AG08395 (cell line): ENCODE measurements at regions not wholly inside any gene's neighbourhood (a gene's known extent, or its start where the extent isn't known, plus 50 kb on each side); places are given as distances from the start of the nearest gene placed in this dataset.
"Not testable (repeated sequence)": the region's sequence is repeated elsewhere in the genome, so short reads cannot be mapped to it uniquely, and the experiment has no call there.

Experiments
- DNase-seq: peaks from one replicate; pipeline ENCODE4 v3.0.0; 2012; ENCODE audit warnings: mixed read lengths, low spot score

- DNase-seq: no peak
Measured at GRCh38 chr9:7739595-7739994, 60.0 kb downstream of the DMAC1 start.

DNA sequence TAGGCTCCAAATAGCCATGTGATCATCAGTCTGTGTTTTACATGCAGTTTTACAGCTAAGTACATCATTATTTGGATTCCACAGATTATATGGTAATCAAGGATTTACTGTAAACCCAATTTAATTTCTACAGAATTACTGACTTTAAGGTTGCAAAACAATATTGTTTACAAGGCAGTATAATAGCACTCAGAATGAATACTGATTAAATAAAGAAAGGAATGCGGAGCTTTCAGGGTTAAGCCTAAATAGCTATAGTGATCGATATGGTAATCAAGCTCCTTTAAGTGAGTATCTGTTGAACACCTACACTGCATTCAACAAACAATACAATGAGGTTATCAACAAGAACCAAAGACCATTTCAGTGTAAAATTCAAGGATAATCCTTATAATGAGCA is 64.3 kb downstream of the DMAC1 start:
- DNase-seq: no peak

DNA sequence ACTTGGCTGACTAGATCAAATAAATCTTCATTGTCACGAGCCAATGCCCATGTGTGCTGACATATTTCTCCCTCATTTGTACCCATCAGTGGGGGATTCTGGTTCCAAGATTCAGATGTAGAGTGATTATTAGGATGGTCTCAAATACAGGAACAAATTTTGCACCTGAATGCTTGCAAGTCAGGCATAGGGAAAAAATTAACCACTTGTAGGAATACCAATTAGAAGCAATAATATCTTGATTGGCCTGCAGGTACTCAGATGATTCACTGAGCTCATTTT is 69.5 kb downstream of the DMAC1 start:
- DNase-seq: no peak

DNA sequence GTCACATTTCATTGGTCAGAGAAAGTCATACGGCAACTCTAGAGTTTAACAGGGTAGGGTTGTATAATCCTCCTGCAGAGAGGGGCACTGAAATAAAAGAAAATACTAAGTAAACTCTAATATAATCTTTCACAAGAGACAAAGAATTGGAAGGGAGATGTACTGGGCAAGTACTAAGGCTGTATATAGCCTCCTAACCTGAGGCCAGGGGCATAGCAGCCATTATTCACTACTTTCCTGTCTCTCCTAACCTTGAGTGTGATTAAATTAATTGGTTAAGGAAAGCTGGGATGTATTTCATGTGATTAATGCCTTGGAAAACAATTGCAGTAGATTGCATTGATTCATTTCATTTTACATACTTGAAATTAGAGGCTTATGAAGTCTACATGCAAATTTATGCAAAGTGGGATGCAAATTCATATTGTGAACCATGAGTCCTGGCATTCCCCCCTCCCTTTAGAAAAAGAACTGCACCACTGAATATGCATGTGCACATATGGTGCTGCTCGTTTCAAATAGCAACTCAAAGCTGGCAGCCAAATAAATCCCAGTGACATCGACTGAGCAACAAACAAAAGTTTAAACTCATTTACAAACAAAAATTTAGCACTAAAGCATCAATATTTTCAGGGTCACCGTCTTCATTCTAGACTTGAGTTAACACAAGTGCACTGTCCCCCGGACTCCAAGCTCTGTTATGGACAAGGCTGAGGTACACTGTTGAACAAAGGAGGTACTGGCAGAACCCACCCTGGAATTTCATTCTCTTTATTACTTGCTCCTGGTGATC is 70.0 kb downstream of the DMAC1 start:
- DNase-seq: no peak

DNA sequence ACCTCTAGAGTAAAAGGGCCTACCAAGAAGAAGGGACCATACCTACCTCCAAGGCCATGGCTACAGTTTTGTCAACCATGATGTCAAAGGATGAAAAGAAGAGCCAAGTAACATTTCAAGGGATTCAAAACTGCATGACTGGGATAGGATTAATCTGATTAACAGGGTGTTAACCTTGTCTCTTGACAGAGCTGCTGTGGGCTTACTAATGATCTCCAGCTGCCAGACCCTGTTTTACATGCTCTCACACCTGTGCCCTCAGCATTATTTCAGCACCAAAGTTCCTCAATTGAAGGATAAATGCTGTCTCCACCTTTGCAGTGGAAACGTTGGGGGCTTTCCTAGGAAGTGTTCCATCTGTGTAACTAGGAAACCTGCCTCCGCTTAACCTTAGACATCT is 78.3 kb downstream of the DMAC1 start:
- DNase-seq: no peak

- DNase-seq: not testable (repeated sequence)
Measured at GRCh38 chr9:7713088-7713487, 86.5 kb downstream of the DMAC1 start.

DNA sequence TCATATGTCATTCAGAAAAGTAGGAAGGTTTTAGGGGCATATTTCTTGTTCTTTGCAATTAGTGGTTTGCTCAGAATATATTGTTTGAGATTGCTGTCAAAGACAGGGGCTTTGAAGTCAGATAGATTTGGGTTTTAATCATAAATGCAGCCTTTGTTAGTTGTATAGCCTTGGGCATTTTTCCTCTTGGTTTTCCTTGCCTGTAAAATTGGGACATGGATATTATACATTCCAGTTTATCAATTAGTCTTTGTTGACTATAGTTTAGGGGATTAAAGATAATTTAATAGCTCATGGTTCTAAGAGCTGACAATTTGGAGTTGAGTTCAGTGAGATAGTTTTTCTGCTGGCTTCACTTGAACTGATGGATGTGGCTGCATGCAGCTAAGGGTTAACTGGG is 88.9 kb downstream of the DMAC1 start:
- no peak for DNase-seq

- no peak for DNase-seq
Measured at GRCh38 chr9:7707934-7708333, 91.6 kb downstream of the DMAC1 start.

GRCh38 chr9:7704543-7704942 is 95.0 kb downstream of the DMAC1 start:
- no peak for DNase-seq

DNA sequence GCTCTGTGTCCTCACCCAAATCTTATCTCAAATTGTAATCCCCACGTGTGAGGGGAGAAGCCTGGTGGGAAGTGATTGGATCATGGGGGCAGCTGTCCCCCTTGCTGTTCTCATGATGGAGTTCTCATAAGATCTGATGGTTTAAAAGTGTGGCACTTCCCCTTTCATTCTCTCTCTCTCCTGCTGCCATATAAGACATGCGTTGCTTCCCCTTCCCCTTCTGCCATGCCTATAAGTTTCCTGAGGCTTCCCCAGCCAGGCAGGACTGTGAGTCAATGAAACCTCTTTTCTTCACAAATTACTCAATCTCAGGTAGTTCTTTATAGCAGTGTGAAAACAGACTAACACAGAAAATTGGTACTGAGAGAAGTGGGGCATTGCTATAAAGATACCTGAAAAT is 107.7 kb downstream of the DMAC1 start:
- no peak for DNase-seq

GRCh38 chr9:7690014-7690413 is 109.6 kb downstream of the DMAC1 start:
- no peak for DNase-seq

DNA sequence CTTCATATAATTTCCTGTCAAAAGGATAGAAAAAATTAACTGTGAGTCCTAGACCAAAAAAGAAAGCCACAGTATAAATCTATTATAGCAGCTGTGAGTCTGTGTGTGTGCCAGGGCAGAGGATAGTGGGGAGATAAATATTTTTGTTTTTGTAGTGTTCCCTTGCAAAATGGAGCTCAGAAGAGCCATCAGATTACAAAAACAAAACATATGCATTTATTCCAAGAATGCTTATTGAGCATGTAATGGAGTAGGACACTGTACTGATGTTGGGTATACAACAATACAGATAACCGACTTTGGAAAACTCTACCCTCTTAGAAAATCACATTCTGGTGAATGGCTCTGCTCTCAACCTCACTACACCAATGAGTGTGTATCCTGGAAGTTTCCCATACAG is 111.0 kb downstream of the DMAC1 start:
- no peak for DNase-seq

DNA sequence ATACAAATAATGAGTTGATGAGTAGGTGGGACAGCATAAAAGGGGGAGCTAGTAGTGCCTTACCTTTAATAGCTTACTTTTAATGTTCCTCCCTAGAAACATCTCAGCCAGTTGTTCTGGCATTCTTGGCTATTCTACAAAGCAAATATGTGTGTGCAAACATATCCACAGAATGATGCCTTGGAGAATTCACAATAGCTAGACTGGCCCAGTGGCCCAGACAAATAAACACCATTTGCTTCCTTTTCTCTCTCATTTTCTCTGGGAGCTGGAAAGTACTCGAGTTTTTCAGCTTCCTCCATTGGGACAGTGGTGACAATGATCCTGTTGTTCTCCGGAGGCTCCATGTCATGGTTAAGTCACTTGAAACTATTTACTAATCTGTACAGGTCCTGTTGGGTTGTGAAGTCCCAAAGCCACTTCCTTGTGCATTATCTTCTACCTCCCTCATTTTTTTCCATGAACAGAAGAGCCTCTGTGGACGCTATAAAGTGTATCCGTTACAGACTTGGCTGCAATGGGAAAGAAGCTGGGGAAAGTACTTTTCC is 122.9 kb downstream of the DMAC1 start:
- DNase-seq: no peak

DNA sequence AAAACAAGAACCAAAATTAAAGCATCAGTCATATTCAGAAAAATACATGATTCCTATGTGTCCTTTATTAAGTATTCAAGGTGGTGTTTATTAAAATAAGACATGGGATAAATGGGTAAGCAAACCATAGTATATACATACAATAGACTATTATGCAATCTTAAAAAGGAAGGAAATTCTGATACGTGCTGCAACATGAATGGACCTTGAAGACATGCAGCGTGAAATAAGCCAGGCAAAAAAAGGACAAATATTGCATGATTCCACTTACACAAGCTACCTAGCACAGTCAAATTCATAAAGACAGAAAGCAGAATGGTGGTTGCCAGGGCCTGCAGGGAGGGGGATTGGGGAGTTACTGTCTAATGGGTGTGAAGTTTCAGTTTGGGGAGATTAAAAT is 127.7 kb downstream of the DMAC1 start:
- DNase-seq: no peak

DNA sequence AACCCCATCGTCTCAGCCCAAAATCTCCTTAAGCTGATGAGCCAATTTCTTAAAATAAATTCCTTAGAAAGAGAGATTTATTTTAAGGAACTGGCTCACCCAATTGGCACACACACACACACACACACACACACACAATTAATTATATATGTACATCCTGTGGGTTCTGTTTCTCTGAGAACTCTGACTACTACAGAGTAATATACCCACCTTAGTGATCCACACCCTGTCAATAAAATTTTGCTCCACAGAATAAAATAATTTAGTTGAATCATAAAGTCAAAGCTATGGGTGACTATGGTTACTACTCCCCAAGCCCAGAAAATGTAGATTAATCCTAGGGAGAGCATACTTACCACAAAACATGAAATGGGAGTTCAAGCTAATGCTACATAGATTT is 131.0 kb downstream of the DMAC1 start:
- no peak for DNase-seq

DNA sequence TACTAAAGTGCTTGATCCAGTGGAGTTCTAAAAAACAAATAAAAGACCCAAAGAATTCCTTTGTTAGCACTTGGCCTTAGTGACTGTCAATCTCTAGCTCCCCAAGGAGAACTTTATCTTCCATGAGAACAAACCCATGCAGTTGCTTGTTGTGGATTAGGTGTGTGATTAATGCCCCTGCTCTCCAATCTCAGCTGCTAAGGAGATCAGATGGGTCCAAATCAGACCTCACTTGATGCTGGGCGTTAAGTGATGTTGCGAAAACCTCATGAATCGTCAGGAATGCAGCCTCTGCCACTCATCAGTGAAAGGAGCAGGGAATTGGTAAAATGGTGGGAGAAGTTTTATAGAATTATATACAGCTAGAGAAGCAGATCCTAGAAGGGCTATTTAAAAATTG is 133.7 kb downstream of the DMAC1 start:
- no peak for DNase-seq

DNA sequence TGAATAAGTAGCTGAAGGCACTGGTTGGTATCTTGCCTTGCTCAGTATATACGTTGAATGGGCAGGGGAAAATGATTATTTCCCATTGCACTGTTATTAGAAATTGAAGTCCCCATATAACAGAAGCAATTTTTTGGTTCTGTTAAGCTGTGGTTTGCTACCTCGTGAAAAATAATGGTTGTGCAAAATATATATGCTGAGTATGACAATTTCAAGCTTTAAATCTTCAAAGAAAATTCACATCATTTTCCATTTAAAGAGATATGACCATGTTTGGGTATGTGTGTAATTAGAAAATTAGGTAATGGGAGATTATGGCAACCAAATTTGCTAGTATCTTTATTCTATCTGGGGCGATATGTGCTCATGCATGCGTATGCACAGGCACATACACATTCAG is 139.8 kb downstream of the DMAC1 start:
- no peak for DNase-seq

GRCh38 chr9:7656636-7657035 is 142.9 kb downstream of the DMAC1 start:
- DNase-seq: no peak

DNA sequence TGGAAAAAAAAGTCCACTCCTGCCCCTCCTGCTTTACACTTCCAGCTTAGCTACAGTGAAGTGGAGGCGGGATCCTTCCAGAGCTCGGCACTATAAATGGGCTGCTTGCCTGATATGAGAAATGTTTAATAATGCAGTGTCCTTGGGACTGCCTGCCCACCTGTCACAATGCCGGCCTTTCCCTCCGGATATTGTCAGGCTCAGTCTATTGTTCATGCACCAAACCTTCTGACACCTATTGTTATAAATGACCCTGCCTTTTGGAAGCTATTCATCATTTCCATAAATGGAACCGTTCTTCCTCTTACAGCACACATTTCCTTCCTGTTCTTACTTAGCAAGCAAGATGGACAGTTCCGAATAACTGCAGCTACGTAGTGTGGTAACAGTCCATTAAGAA is 146.3 kb downstream of the DMAC1 start:
- DNase-seq: no peak

GRCh38 chr9:7640231-7640630 is 159.3 kb downstream of the DMAC1 start:
- no peak for DNase-seq

GRCh38 chr9:7639471-7639870 is 160.1 kb downstream of the DMAC1 start:
- no peak for DNase-seq

DNA sequence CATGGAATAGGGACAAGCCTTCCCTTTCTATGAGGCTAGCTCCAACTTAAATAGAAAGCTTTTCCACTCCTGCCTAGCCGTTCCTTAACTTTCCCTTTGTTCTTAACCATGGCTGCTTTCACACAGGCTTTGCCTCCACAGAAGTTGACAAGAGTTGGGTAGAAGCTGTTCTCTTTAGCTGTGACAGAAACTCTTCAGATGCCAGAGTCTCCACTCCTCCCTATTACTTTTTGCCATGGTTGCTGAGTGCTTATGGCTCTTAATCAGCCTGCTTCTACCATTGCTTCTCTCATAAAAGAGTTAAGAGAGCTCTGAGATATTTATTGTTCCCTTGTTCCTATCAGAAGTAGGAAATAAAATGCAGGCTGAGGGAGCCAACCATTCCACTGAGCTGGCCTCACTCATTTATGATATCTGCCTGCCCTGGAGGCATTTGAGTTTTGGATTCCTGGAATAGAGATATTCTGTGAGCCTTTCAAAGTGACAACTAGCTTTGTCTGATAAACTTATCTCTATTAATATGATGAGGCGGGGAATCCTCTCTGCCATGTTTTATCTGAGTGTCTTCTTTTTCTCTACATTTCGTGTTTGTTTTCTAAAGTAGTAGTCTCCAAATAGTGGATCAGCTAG is 162.6 kb downstream of the DMAC1 start:
- no peak for DNase-seq

DNA sequence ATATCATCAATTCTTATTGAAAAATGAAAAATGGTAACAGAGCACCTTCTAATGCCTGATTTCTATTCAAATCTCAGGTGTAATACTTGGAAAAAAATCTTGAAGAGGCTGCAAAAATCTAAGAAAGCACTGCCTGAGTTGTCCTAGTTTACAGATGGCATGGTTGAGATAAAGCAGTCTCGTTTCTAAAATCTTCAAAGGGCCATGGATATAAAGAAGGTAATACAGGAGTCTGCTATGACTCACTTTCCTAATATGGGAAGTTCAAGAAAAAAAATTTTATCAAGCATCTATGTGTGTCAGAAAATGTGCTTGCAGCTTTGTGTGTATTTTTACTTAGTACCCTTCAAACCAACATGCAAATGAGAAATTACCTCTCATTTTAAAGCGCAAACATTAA is 163.3 kb downstream of the DMAC1 start:
- no peak for DNase-seq

- not testable (repeated sequence) for DNase-seq
Measured at GRCh38 chr9:7626571-7627029, 173.0 kb downstream of the DMAC1 start.
